SK-N-SH (cell line): ENCODE measurements at regions not wholly inside any gene's neighbourhood (a gene's known extent, or its start where the extent isn't known, plus 50 kb on each side); places are given as distances from the start of the nearest gene placed in this dataset.

Experiments
- CTCF ChIP-seq: fragments of 200-600 bp; sonication (generic); IDR thresholded peaks from 2 replicates; pipeline ENCODE4 v1.6.1; 2017; ENCODE audit warnings: antibody characterized with exemption, mild to moderate bottlenecking, moderate library complexity
- EZH2phosphoT487 ChIP-seq: fragments of 200-600 bp; sonication (generic); IDR thresholded peaks from 2 replicates; pipeline ENCODE4 v1.6.1; 2017; ENCODE audit warnings: low read depth, mixed run types, mild to moderate bottlenecking, antibody characterized with exemption, moderate library complexity, borderline replicate concordance
- FOXM1 ChIP-seq: IDR thresholded peaks from 2 replicates; pipeline ENCODE4 v1.4.0; 2012; ENCODE audit warnings: low read depth, mild to moderate bottlenecking
- GABPA ChIP-seq: IDR thresholded peaks from 2 replicates; pipeline ENCODE4 v1.4.0; 2012; ENCODE audit warnings: low read depth, mild to moderate bottlenecking
- MAX ChIP-seq: IDR thresholded peaks from 2 replicates; pipeline ENCODE4 v1.4.0; 2012; ENCODE audit warnings: low read depth
- MXI1 ChIP-seq: IDR thresholded peaks from 2 replicates; pipeline ENCODE4 v1.6.1; 2012; ENCODE audit warnings: mild to moderate bottlenecking, low read depth, low read length, improper control_type of control experiment
- POLR2AphosphoS5 ChIP-seq: IDR thresholded peaks from 2 replicates; pipeline ENCODE4 v1.6.1; 2012; ENCODE audit warnings: low read depth, low read length
- RAD21 ChIP-seq: IDR thresholded peaks from 2 replicates; pipeline ENCODE4 v1.6.1; 2012; ENCODE audit warnings: mild to moderate bottlenecking, low read length
- RXRA ChIP-seq: IDR thresholded peaks from 2 replicates; pipeline ENCODE4 v1.4.0; 2012; ENCODE audit warnings: low read depth, mild to moderate bottlenecking, borderline replicate concordance
- SIN3A ChIP-seq: IDR thresholded peaks from 2 replicates; pipeline ENCODE4 v1.6.1; 2012; ENCODE audit warnings: low read depth, mild to moderate bottlenecking, low read length, moderate library complexity, borderline replicate concordance
- TAF1 ChIP-seq: IDR thresholded peaks from 2 replicates; pipeline ENCODE4 v1.6.1; 2012; ENCODE audit warnings: low read depth, mild to moderate bottlenecking, low read length, moderate library complexity, borderline replicate concordance
- TCF12 ChIP-seq: IDR thresholded peaks from 2 replicates; pipeline ENCODE4 v1.4.0; 2012
- USF2 ChIP-seq: fragments of 150-350 bp; IDR thresholded peaks from 2 replicates; pipeline ENCODE4 v1.6.1; 2017; ENCODE audit warnings: antibody characterized with exemption, low read length, low read depth, borderline replicate concordance

DNA sequence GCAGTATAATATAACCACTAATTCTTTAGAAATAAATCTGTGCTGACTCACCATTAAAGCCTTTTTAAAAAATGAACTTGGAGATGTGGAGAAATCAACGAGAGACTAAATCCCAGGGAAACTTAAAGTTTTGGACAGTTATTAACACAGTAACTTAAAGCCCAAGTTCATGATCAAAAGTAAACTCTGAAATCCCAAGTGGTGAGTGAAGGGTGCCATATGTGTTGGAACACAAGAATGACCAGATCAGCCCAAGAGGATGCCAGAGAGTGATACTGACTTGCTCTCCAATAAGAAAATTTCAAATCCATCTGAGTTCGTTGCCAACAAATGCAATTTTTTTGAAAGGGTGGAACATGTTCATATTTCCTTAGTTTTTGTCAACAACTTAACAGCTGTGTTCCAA is 838.1 kb upstream of the ACVR2A start:
- TF ChIP-seq CTCF (no peak), FOXM1 (no peak), POLR2AphosphoS5 (no peak), GABPA (no peak), TCF12 (no peak), MAX (no peak), EZH2phosphoT487 (no peak), RXRA (no peak), TAF1 (no peak), SIN3A (no peak), USF2 (no peak), RAD21 (no peak), MXI1 (no peak)
